GM23338 (cell line): ENCODE measurements at regions not wholly inside any gene's neighbourhood (a gene's known extent, or its start where the extent isn't known, plus 50 kb on each side); places are given as distances from the start of the nearest gene placed in this dataset.
A peak's percentile ranks its signal among the peaks of the same experiment; 100 is the strongest.
"Not testable (repeated sequence)": the region's sequence is repeated elsewhere in the genome, so short reads cannot be mapped to it uniquely, and the experiment has no call there.

Experiments used
- ATAC-seq: fragments of 200-7000 bp; cut with Tn5 transposase; 3 replicates; pipeline ENCODE4 v1.9.1; 2020
- DNase-seq: peaks from one replicate; pipeline ENCODE4 v3.0.0-alpha.2; 2015; ENCODE audit warnings: low spot score
- H2AFZ ChIP-seq: fragments of 200-600 bp; sonication (generic); 2 replicates; pipeline ENCODE4 v1.8.0; 2016; ENCODE audit warnings: antibody characterized with exemption, mild to moderate bottlenecking, moderate library complexity
- H3F3A ChIP-seq: fragments of 200-600 bp; sonication (generic); replicated peaks from 2 replicates; pipeline ENCODE4 v1.8.0; 2017; ENCODE audit warnings: antibody characterized with exemption, mixed run types, low read depth
- H3K27ac ChIP-seq: fragments of 200-600 bp; sonication (generic); 2 replicates; pipeline ENCODE4 v1.6.1; 2016; ENCODE audit warnings: low read depth
- H3K27me3 ChIP-seq: fragments of 200-600 bp; sonication (generic); 2 replicates; pipeline ENCODE4 v1.8.0; 2016; ENCODE audit warnings: mild to moderate bottlenecking, mixed run types, moderate library complexity; ENCODE audit not compliant: insufficient read depth
- H3K36me3 ChIP-seq: fragments of 200-600 bp; sonication (generic); 2 replicates; pipeline ENCODE4 v1.8.0; 2016; ENCODE audit warnings: mild to moderate bottlenecking; ENCODE audit not compliant: insufficient read depth
- H3K4me1 ChIP-seq: fragments of 200-600 bp; sonication (generic); 2 replicates; pipeline ENCODE4 v1.8.0; 2016; ENCODE audit warnings: mild to moderate bottlenecking, moderate library complexity; ENCODE audit not compliant: insufficient read depth
- H3K4me2 ChIP-seq: fragments of 200-600 bp; sonication (generic); 2 replicates; pipeline ENCODE4 v1.7.1; 2017; ENCODE audit warnings: mixed run types
- H3K4me3 ChIP-seq: fragments of 200-600 bp; sonication (generic); 2 replicates; pipeline ENCODE4 v1.6.1; 2016; ENCODE audit warnings: mixed run types
- H3K79me2 ChIP-seq: fragments of 200-600 bp; sonication (generic); replicated peaks from 2 replicates; pipeline ENCODE4 v1.8.0; 2017; ENCODE audit warnings: mild to moderate bottlenecking; ENCODE audit not compliant: insufficient read depth
- H3K9me2 ChIP-seq: fragments of 200-600 bp; sonication (generic); 2 replicates; pipeline ENCODE4 v1.8.0; 2017; ENCODE audit not compliant: insufficient read depth
- H4K20me1 ChIP-seq: fragments of 200-600 bp; sonication (generic); replicated peaks from 2 replicates; pipeline ENCODE4 v1.8.0; 2017; ENCODE audit warnings: mild to moderate bottlenecking; ENCODE audit not compliant: insufficient read depth
- H3K27ac Mint-ChIP-seq: 2 replicates; pipeline ENCODE4 v1.8.0; 2020; ENCODE audit warnings: inconsistent platforms, mild to moderate bottlenecking, moderate library complexity, mixed read lengths
- H3K27me3 Mint-ChIP-seq: 3 replicates; pipeline ENCODE4 v1.8.0; 2022; ENCODE audit warnings: low read depth, mild to moderate bottlenecking, moderate library complexity, mixed read lengths, inconsistent platforms; ENCODE audit not compliant: insufficient read depth, poor library complexity
- H3K36me3 Mint-ChIP-seq: 3 replicates; pipeline ENCODE4 v1.8.0; 2021; ENCODE audit warnings: low read depth, mild to moderate bottlenecking, inconsistent platforms, moderate library complexity, mixed read lengths
- H3K4me1 Mint-ChIP-seq: 3 replicates; pipeline ENCODE4 v1.8.0; 2020; ENCODE audit warnings: mild to moderate bottlenecking, inconsistent platforms, mixed read lengths
- H3K4me3 Mint-ChIP-seq: 3 replicates; pipeline ENCODE4 v1.8.0; 2021; ENCODE audit warnings: moderate library complexity, mild to moderate bottlenecking, inconsistent platforms, mixed read lengths
- H3K9me3 Mint-ChIP-seq: 3 replicates; pipeline ENCODE4 v1.8.0; 2020; ENCODE audit warnings: moderate library complexity, mild to moderate bottlenecking, inconsistent platforms, mixed read lengths
- CREB1 ChIP-seq: fragments of 250-450 bp; sonication (Bioruptor Pico); IDR thresholded peaks from 2 replicates; pipeline ENCODE4 v1.5.0; 2020; ENCODE audit warnings: low read depth, mild to moderate bottlenecking, moderate library complexity
- EZH2 ChIP-seq: fragments of 200-600 bp; sonication (generic); IDR thresholded peaks from one replicate; pipeline ENCODE4 v1.8.0; 2017; ENCODE audit warnings: antibody characterized with exemption, mild to moderate bottlenecking, low read depth; ENCODE audit not compliant: unreplicated experiment
- JUNB ChIP-seq: IDR thresholded peaks from one replicate; pipeline ENCODE4 v1.6.1; 2016; ENCODE audit warnings: antibody characterized with exemption; ENCODE audit not compliant: unreplicated experiment
- NANOG ChIP-seq: IDR thresholded peaks from 2 replicates; pipeline ENCODE4 v1.6.1; 2016; ENCODE audit warnings: antibody characterized with exemption, borderline replicate concordance
- REST ChIP-seq: IDR thresholded peaks from one replicate; pipeline ENCODE4 v1.6.1; 2018; ENCODE audit warnings: antibody characterized with exemption; ENCODE audit not compliant: unreplicated experiment
- STAT1 ChIP-seq: IDR thresholded peaks from one replicate; pipeline ENCODE4 v1.6.1; 2016; ENCODE audit warnings: antibody characterized with exemption; ENCODE audit not compliant: unreplicated experiment
- ZNF331 ChIP-seq: fragments of 250-450 bp; sonication (Bioruptor Pico); IDR thresholded peaks from 2 replicates; pipeline ENCODE4 v1.5.0; 2020; ENCODE audit warnings: low read depth, mild to moderate bottlenecking, moderate library complexity
- TF ChIP-seq, protein P1 (sequence below), 2 experiments: fragments of 200-600 bp in 1 of 2; sonication (generic) in 1 of 2; conservative IDR thresholded peaks; 2 replicates each; pipeline versions ENCODE4 v1.5.1 to v1.6.1; 2016 to 2017; ENCODE audit warnings: antibody characterized with exemption in 2 of 2, low read depth in 2 of 2, mild to moderate bottlenecking in 2 of 2, moderate library complexity in 1 of 2
- TF ChIP-seq, protein P2 (sequence below): IDR thresholded peaks from 2 replicates; pipeline ENCODE4 v1.6.1; 2016; ENCODE audit warnings: antibody characterized with exemption

- Histone ChIP-seq H2AFZ (0 out of 2 replicates have a peak overlapping the region, but pooled peaks have one; percentile 43), H3K4me1 (peaks cover 13% of the 10 kb centered on the region)
- not testable (repeated sequence) for H3K36me3 ChIP-seq, H3K27me3 ChIP-seq, ATAC-seq, H3K9me2 ChIP-seq, H3K79me2 ChIP-seq, H4K20me1 ChIP-seq, H3K4me3 ChIP-seq, H3K9me3 Mint-ChIP-seq, H3F3A ChIP-seq, H3K27me3 Mint-ChIP-seq, H3K4me2 ChIP-seq, H3K36me3 Mint-ChIP-seq, H3K27ac ChIP-seq, H3K27ac Mint-ChIP-seq, H3K4me3 Mint-ChIP-seq
- peaks cover 11% of the 10 kb centered on the region for H3K4me1 Mint-ChIP-seq
- TF ChIP-seq, protein P1, sequence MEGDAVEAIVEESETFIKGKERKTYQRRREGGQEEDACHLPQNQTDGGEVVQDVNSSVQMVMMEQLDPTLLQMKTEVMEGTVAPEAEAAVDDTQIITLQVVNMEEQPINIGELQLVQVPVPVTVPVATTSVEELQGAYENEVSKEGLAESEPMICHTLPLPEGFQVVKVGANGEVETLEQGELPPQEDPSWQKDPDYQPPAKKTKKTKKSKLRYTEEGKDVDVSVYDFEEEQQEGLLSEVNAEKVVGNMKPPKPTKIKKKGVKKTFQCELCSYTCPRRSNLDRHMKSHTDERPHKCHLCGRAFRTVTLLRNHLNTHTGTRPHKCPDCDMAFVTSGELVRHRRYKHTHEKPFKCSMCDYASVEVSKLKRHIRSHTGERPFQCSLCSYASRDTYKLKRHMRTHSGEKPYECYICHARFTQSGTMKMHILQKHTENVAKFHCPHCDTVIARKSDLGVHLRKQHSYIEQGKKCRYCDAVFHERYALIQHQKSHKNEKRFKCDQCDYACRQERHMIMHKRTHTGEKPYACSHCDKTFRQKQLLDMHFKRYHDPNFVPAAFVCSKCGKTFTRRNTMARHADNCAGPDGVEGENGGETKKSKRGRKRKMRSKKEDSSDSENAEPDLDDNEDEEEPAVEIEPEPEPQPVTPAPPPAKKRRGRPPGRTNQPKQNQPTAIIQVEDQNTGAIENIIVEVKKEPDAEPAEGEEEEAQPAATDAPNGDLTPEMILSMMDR (conservative IDR thresholded peaks at IDR 0.05; ENCODE audit: low read depth in 2 of 2): peak; percentile 53 to 58
- peak; percentile 61 for DNase-seq
Observed at GRCh38 chr9:26613851-26614350, 278.7 kb downstream of the CAAP1 start.

GRCh38 chr9:26612211-26612610 is 280.4 kb downstream of the CAAP1 start:
- no peak overlapping the region for H2AFZ ChIP-seq
- Mint-ChIP-seq H3K27me3 (no peaks in the 10 kb centered on the region), H3K9me3 (no peaks in the 10 kb centered on the region), H3K27ac (no peak overlapping the region), H3K36me3 (no peaks in the 10 kb centered on the region), H3K4me3 (no peak overlapping the region), H3K4me1 (peaks cover 13% of the 10 kb centered on the region)
- H3K4me3 ChIP-seq: no peak overlapping the region
- H3K36me3 ChIP-seq: no peaks in the 10 kb centered on the region
- H3K9me2 ChIP-seq: no peaks in the 10 kb centered on the region
- ATAC-seq: no peak
- H3K4me2 ChIP-seq: no peak overlapping the region
- no peaks in the 10 kb centered on the region for H3F3A ChIP-seq
- no peak overlapping the region for H3K27ac ChIP-seq
- no peaks in the 10 kb centered on the region for H3K27me3 ChIP-seq
- no peaks in the 10 kb centered on the region for H3K79me2 ChIP-seq
- H3K4me1 ChIP-seq: peaks cover 13% of the 10 kb centered on the region
- no peak for DNase-seq
- no peaks in the 10 kb centered on the region for H4K20me1 ChIP-seq
- TF ChIP-seq CREB1 (CRISPR knock-in tag): no peak
- TF ChIP-seq, protein P2, sequence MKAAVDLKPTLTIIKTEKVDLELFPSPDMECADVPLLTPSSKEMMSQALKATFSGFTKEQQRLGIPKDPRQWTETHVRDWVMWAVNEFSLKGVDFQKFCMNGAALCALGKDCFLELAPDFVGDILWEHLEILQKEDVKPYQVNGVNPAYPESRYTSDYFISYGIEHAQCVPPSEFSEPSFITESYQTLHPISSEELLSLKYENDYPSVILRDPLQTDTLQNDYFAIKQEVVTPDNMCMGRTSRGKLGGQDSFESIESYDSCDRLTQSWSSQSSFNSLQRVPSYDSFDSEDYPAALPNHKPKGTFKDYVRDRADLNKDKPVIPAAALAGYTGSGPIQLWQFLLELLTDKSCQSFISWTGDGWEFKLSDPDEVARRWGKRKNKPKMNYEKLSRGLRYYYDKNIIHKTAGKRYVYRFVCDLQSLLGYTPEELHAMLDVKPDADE: no peak
- no peak for TF ChIP-seq EZH2
- TF ChIP-seq REST: no peak
- TF ChIP-seq, protein P1 (conservative IDR thresholded peaks at IDR 0.05; ENCODE audit: low read depth in 2 of 2): no peak
- TF ChIP-seq JUNB: no peak
- TF ChIP-seq STAT1: no peak
- TF ChIP-seq ZNF331 (CRISPR knock-in tag): no peak
- TF ChIP-seq NANOG: no peak
